ENCODE measurements at regions not wholly inside any gene's neighbourhood (a gene's known extent, or its start where the extent isn't known, plus 50 kb on each side); places are given as distances from the start of the nearest gene placed in this dataset.

DNA sequence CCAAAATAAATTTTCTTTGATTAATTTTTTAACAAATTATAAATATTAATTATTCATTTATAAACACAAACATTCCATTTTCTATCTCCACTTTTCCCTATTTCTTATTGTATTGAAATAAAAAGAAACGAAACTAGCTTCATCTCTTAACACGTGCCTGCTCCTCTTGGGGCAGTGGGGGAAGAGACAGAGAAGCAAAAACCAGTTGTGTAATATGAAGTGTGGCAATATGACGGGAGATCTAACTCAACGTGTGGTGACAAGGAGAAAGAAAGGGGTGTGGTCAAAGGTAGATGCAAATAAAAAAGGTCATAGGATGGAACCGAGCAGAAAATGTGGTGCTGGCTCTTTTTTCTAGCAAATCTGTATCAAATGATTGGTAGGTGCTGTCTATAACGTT, 106.9 kb upstream of the SLC8A1 start:
- TF ChIP-seq POLR2AphosphoS5 (IDR thresholded peaks at IDR 0.05) (no peak), POLR2A (IDR thresholded peaks at IDR 0.05) (no peak)
- Histone ChIP-seq H3K4me1 (no peaks in the 10 kb centered on the region), H3K4me3 (no peak overlapping the region), H3K27me3 (no peaks in the 10 kb centered on the region), H3K27ac (no peak overlapping the region), H3K36me3 (no peaks in the 10 kb centered on the region), H3K9me3 (no peaks in the 10 kb centered on the region)
- WGBS, 2 donors (ENCODE audit: low coverage in 1 of 2), result 89 to 91% methylated on average over 4 to 6 of the region's 6 CpGs
- ATAC-seq, result no peak

DNA sequence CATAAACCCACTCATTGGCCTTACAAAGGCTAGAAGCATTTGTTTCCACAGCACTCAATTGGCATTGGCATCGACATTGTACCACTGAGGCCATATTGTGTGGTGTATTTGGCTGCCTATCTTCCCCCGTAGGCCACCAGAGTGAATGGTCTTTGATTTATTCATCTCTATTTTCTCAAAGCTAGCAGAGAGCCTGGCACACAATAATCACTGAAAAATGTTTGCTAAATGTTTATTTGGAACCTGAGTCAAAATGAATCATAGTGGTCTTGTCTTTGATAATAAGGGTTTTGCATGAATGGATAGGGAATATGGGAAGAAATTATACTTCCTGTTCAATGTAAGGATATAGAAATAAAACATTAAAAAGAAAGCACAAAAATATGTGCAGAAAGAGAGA, 107.3 kb upstream of the SLC8A1 start:
- TF ChIP-seq POLR2A (IDR thresholded peaks at IDR 0.05), result no peak
- TF ChIP-seq EP300 (IDR thresholded peaks at IDR 0.05), result no peak
- TF ChIP-seq, protein P1, sequence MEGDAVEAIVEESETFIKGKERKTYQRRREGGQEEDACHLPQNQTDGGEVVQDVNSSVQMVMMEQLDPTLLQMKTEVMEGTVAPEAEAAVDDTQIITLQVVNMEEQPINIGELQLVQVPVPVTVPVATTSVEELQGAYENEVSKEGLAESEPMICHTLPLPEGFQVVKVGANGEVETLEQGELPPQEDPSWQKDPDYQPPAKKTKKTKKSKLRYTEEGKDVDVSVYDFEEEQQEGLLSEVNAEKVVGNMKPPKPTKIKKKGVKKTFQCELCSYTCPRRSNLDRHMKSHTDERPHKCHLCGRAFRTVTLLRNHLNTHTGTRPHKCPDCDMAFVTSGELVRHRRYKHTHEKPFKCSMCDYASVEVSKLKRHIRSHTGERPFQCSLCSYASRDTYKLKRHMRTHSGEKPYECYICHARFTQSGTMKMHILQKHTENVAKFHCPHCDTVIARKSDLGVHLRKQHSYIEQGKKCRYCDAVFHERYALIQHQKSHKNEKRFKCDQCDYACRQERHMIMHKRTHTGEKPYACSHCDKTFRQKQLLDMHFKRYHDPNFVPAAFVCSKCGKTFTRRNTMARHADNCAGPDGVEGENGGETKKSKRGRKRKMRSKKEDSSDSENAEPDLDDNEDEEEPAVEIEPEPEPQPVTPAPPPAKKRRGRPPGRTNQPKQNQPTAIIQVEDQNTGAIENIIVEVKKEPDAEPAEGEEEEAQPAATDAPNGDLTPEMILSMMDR (IDR thresholded peaks at IDR 0.05), result no peak
- no peak for TF ChIP-seq POLR2AphosphoS5 (IDR thresholded peaks at IDR 0.05)
- 89 to 90% methylated on average over 2 of the region's 2 CpGs for WGBS, 2 donors (ENCODE audit: low coverage in 1 of 2)
- Histone ChIP-seq H3K27ac (no peak overlapping the region), H3K4me1 (no peaks in the 10 kb centered on the region), H3K36me3 (no peaks in the 10 kb centered on the region), H3K4me3 (no peak overlapping the region), H3K9me3 (no peaks in the 10 kb centered on the region), H3K27me3 (no peaks in the 10 kb centered on the region)
- ATAC-seq, result no peak

DNA sequence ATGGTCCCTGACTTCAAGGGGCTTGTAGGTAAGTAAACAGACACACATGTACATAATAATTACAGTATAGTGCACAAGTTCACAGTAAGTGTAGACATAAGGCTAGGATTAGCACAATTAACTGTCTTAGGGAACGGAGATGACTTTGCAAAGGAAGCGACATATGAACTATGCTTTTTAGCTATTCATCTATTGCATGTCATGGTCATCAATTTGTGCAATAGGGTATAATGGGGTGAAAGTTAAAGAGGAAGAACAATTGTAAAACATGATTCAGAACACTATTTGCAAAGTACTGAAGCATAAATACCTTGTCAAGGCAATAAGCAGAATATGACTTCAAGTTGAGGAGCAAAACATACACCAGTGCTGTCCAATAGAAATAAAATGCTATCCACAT, 112.3 kb upstream of the SLC8A1 start:
- no peaks in the 10 kb centered on the region for H3K4me1 ChIP-seq
- H3K36me3 ChIP-seq, result no peaks in the 10 kb centered on the region
- H3K27ac ChIP-seq, result no peak overlapping the region
- TF ChIP-seq EP300 (IDR thresholded peaks at IDR 0.05) (no peak), POLR2AphosphoS5 (IDR thresholded peaks at IDR 0.05) (no peak), POLR2A (IDR thresholded peaks at IDR 0.05) (no peak)
- TF ChIP-seq, protein P1 (IDR thresholded peaks at IDR 0.05), result no peak
- H3K4me3 ChIP-seq, result no peak overlapping the region
- ATAC-seq, result no peak
- no peaks in the 10 kb centered on the region for H3K9me3 ChIP-seq
- 45 to 50% methylated on average over 2 of the region's 2 CpGs for WGBS, 2 donors (ENCODE audit: low coverage in 1 of 2)
- H3K27me3 ChIP-seq, result no peaks in the 10 kb centered on the region

DNA sequence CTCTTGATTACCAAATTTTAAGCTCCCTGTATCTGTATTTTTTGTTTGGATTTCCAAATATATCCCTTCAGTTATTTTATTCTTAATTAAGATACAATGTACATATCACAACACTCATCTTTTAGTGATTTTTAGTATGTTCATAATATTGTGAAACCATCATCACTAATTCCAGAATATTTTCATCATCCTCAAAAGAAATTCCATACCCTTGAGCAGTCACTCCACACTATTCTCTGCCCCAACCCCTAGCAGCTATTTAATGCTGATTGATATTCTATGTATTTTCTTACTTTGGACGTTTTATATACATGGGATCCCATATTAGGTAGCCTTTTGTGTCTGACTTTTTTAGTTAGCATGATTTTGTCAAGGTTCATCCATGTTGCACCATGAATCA, 127.4 kb upstream of the SLC8A1 start:
- H3K27ac ChIP-seq, result no peak overlapping the region
- H3K4me3 ChIP-seq, result no peak overlapping the region
- H3K9me3 ChIP-seq, result no peaks in the 10 kb centered on the region
- TF ChIP-seq POLR2AphosphoS5 (IDR thresholded peaks at IDR 0.05) (no peak), POLR2A (IDR thresholded peaks at IDR 0.05) (no peak), EP300 (IDR thresholded peaks at IDR 0.05) (no peak)
- TF ChIP-seq, protein P1 (IDR thresholded peaks at IDR 0.05), result no peak
- H3K36me3 ChIP-seq, result no peaks in the 10 kb centered on the region
- no peak for ATAC-seq
- WGBS, 2 donors (ENCODE audit: low coverage in 1 of 2), result 50 to 67% methylated on average over 1 of the region's 1 CpG
- no peaks in the 10 kb centered on the region for H3K27me3 ChIP-seq
- H3K4me1 ChIP-seq, result no peaks in the 10 kb centered on the region

DNA sequence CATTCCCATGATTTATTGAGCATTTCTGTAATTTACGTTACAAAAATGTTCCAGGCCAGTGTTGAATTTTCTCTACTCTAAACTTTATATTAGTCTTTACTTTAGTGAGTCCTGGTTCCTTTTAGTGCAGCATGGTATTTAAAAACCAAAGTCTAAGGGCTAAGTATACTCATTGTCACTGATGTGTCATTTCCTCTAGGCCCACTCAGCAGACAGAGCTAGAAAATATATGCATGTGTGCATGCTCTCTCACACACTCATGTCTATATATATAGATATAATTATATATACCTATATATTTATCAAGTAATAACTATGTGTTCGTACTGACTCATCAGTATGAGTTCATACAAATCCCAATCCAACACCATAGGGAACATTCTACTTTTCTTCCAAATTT, 132.5 kb upstream of the SLC8A1 start:
- Histone ChIP-seq H3K4me1 (no peaks in the 10 kb centered on the region), H3K4me3 (no peak overlapping the region), H3K27ac (no peak overlapping the region), H3K9me3 (no peaks in the 10 kb centered on the region), H3K36me3 (no peaks in the 10 kb centered on the region), H3K27me3 (no peaks in the 10 kb centered on the region)
- WGBS, 2 donors (ENCODE audit: low coverage in 1 of 2), result 82 to 97% methylated on average over 2 of the region's 2 CpGs
- no peak for ATAC-seq
- TF ChIP-seq POLR2AphosphoS5 (IDR thresholded peaks at IDR 0.05), result no peak
- TF ChIP-seq, protein P1 (IDR thresholded peaks at IDR 0.05), result no peak
- TF ChIP-seq POLR2A (IDR thresholded peaks at IDR 0.05), result no peak
- TF ChIP-seq EP300 (IDR thresholded peaks at IDR 0.05), result no peak
